IMR-90 (cell line): ENCODE measurements at regions not wholly inside any gene's neighbourhood (a gene's known extent, or its start where the extent isn't known, plus 50 kb on each side); places are given as distances from the start of the nearest gene placed in this dataset. TPM values are rescaled to one million over a fixed set of nuclear protein-coding genes. Genes with fewer than 3 reads are reported as not detected.

Experiments used
- ATAC-seq: fragments of 200-7000 bp; cut with Tn5 transposase; 2 replicates; pipeline ENCODE4 v1.9.1; 2020; ENCODE audit warnings: low read depth, mild to moderate bottlenecking, moderate library complexity
- BruUV-seq: library from RNA; stranded (reverse); fragments of 400-500 nt; replicated peaks from 2 replicates; lab custom pipeline; 2021; lab: Mats Ljungman, UMichigan
- CTCF ChIA-PET: fragments of 300-600 bp; formaldehyde crosslinking; extraction: SDS; loops from one replicate; lab custom pipeline; 2021; ENCODE audit warnings: antibody characterized with exemption; lab: Yijun Ruan, JAX
- POLR2A ChIA-PET: fragments of 300-600 bp; sonication (Branson Sonifier 250); formaldehyde crosslinking; loops from one replicate; lab custom pipeline; 2022; ENCODE audit warnings: antibody characterized with exemption; ENCODE audit not compliant: unreplicated experiment; lab: Charles Lee
- DNase-seq: peaks from one replicate; pipeline ENCODE4 v3.0.0; 2013
- H2AFZ ChIP-seq: replicated peaks from 2 replicates; pipeline ENCODE3; 2013; ENCODE audit warnings: low read length, mild to moderate bottlenecking; ENCODE audit not compliant: poor library complexity
- H2AK5ac ChIP-seq: 2 replicates; pipeline ENCODE4 v1.6.1; 2013; ENCODE audit warnings: low read depth, low read length, inconsistent platforms
- H2AK9ac ChIP-seq: replicated peaks from 2 replicates; pipeline ENCODE3; 2013; ENCODE audit warnings: mild to moderate bottlenecking, low read depth, low read length, moderate library complexity; ENCODE audit not compliant: poor library complexity
- H2BK120ac ChIP-seq: 2 replicates; pipeline ENCODE4 v1.6.1; 2013; ENCODE audit warnings: low read depth, low read length, inconsistent platforms
- H2BK15ac ChIP-seq: 3 replicates; pipeline ENCODE4 v1.6.1; 2013; ENCODE audit warnings: low read depth, low read length, inconsistent platforms
- H2BK20ac ChIP-seq: 2 replicates; pipeline ENCODE4 v1.6.1; 2013; ENCODE audit warnings: low read depth, mild to moderate bottlenecking, inconsistent platforms, low read length, moderate library complexity
- H2BK5ac ChIP-seq: 2 replicates; pipeline ENCODE4 v1.6.1; 2013; ENCODE audit warnings: mild to moderate bottlenecking, low read depth, low read length, inconsistent platforms; ENCODE audit not compliant: poor library complexity, severe bottlenecking
- H3K14ac ChIP-seq: replicated peaks from 2 replicates; pipeline ENCODE4 v1.6.1; 2013; ENCODE audit warnings: low read depth, low read length, inconsistent platforms
- H3K18ac ChIP-seq: 2 replicates; pipeline ENCODE4 v1.6.1; 2013; ENCODE audit warnings: low read depth, low read length, control low read depth
- H3K23ac ChIP-seq: 2 replicates; pipeline ENCODE4 v1.6.1; 2013; ENCODE audit warnings: low read depth, low read length, inconsistent platforms
- H3K27ac ChIP-seq: 2 replicates; pipeline ENCODE4 v1.5.1; 2013; ENCODE audit warnings: mild to moderate bottlenecking, control low read depth, low read length; ENCODE audit not compliant: insufficient read depth
- H3K27me3 ChIP-seq: 2 replicates; pipeline ENCODE4 v1.6.1; 2013; ENCODE audit warnings: low read length; ENCODE audit not compliant: control insufficient read depth, insufficient read depth
- H3K36me3 ChIP-seq: 2 replicates; pipeline ENCODE4 v1.6.1; 2013; ENCODE audit warnings: low read length, mixed read lengths; ENCODE audit not compliant: control insufficient read depth, insufficient read depth
- H3K4ac ChIP-seq: 2 replicates; pipeline ENCODE4 v1.6.1; 2013; ENCODE audit warnings: low read depth, low read length, inconsistent platforms
- H3K4me1 ChIP-seq: 2 replicates; pipeline ENCODE4 v1.6.1; 2013; ENCODE audit warnings: low read length, mixed read lengths; ENCODE audit not compliant: control insufficient read depth, insufficient read depth
- H3K4me2 ChIP-seq: 2 replicates; pipeline ENCODE4 v1.6.1; 2013; ENCODE audit warnings: low read depth, mild to moderate bottlenecking, control low read depth, low read length, moderate library complexity
- H3K4me3 ChIP-seq: 2 replicates; pipeline ENCODE4 v1.5.1; 2013; ENCODE audit warnings: low read depth, mild to moderate bottlenecking, control low read depth, low read length, moderate library complexity; ENCODE audit not compliant: insufficient read depth
- H3K56ac ChIP-seq: 2 replicates; pipeline ENCODE4 v1.6.1; 2013; ENCODE audit warnings: low read length, inconsistent platforms; ENCODE audit not compliant: insufficient read depth; ENCODE audit errors: extremely low read depth
- H3K79me1 ChIP-seq, 2 experiments: 2 replicates each; pipeline ENCODE4 v1.6.1; 2013; ENCODE audit warnings: low read length in 2 of 2, inconsistent platforms in 1 of 2, low read depth in 1 of 2
- H3K9ac ChIP-seq: 2 replicates; pipeline ENCODE4 v1.6.1; 2013; ENCODE audit warnings: low read depth, low read length, control low read depth
- H3K9me1 ChIP-seq: 2 replicates; pipeline ENCODE4 v1.6.1; 2013; ENCODE audit warnings: low read length, inconsistent platforms; ENCODE audit not compliant: insufficient read depth
- H3K9me3 ChIP-seq: 2 replicates; pipeline ENCODE4 v1.6.1; 2013; ENCODE audit warnings: low read length; ENCODE audit not compliant: control insufficient read depth, insufficient read depth
- H4K20me1 ChIP-seq: 2 replicates; pipeline ENCODE4 v1.6.1; 2013; ENCODE audit warnings: low read length, inconsistent platforms; ENCODE audit not compliant: insufficient read depth
- H4K5ac ChIP-seq: 2 replicates; pipeline ENCODE4 v1.6.1; 2013; ENCODE audit warnings: mild to moderate bottlenecking, low read depth, low read length, control low read depth
- H4K8ac ChIP-seq, 2 experiments: 2 replicates each; pipeline ENCODE4 v1.6.1; 2013; ENCODE audit warnings: low read depth in 2 of 2, low read length in 2 of 2, control low read depth in 1 of 2, inconsistent platforms in 1 of 2
- H4K91ac ChIP-seq: 2 replicates; pipeline ENCODE4 v1.6.1; 2013; ENCODE audit warnings: low read depth, low read length, inconsistent platforms; ENCODE audit not compliant: insufficient read depth
- CHD1 ChIP-seq: IDR thresholded peaks from 2 replicates; pipeline ENCODE4 v1.6.1; 2012; ENCODE audit warnings: low read depth, low read length, improper control_type of control experiment
- MAFK ChIP-seq: IDR thresholded peaks from 2 replicates; pipeline ENCODE4 v1.6.1; 2012; ENCODE audit warnings: low read depth, low read length, improper control_type of control experiment
- RCOR1 ChIP-seq: IDR thresholded peaks from 2 replicates; pipeline ENCODE4 v1.6.1; 2012; ENCODE audit warnings: mild to moderate bottlenecking, low read length, improper control_type of control experiment; ENCODE audit not compliant: insufficient replicate concordance
- WGBS, 2 experiments: methylation state at CpG; one replicate each; pipeline versions ENCODE4 v1.1.5 to v1.1.7; 2013; ENCODE audit warnings: missing lambda C conversion rate in 2 of 2; ENCODE audit not compliant: insufficient read length in 1 of 2; ENCODE audit errors: extremely low coverage in 2 of 2; 5-methylcytosine and 5-hydroxymethylcytosine counted together
- dilution Hi-C: fragments of 300-500 bp; cut with HindIII; formaldehyde crosslinking; loops from one replicate; pipeline ENCODE4 v1.14.3; 2018; ENCODE audit warnings: low sequenced_read_pairs; ENCODE audit not compliant: unreplicated experiment
- in situ Hi-C: fragments of 300-500 bp; cut with MboI; formaldehyde crosslinking; loops from 3 replicates; pipeline ENCODE4 v1.14.3; 2019; ENCODE audit warnings: low sequenced_read_pairs, inconsistent platforms, mixed read lengths
- intact Hi-C: fragments of 100-400 bp; cut with micrococcal nuclease; formaldehyde crosslinking; loops from 2 replicates; pipeline ENCODE4 v1.10.0; 2022
- microRNA-seq, 2 experiments: library from miRNA; stranded (forward) in 1 of 2; unstranded in 1 of 2; fragments of 10-50 nt in 1 of 2; fragments of <30 nt in 1 of 2; gene quantifications in 1 of 2; microRNA quantifications in 1 of 2; one replicate each; pipeline versions ENCODE3 to v1.1.0; 2013 to 2020; ENCODE audit not compliant: insufficient read depth in 1 of 2, insufficient read length in 1 of 2, unreplicated experiment in 1 of 2
- small RNA-seq, 5 experiments: library from RNA; depleted of rRNA; stranded (forward); fragments of <200 nt; gene quantifications; one replicate each; pipeline ENCODE3, GENCODE V24; 2012
- TF ChIP-seq, protein P1 (sequence below): fragments of 150-350 bp; IDR thresholded peaks from 2 replicates; pipeline ENCODE4 v1.6.1; 2016; ENCODE audit warnings: low read depth, mild to moderate bottlenecking, low read length, moderate library complexity, borderline replicate concordance

DNA sequence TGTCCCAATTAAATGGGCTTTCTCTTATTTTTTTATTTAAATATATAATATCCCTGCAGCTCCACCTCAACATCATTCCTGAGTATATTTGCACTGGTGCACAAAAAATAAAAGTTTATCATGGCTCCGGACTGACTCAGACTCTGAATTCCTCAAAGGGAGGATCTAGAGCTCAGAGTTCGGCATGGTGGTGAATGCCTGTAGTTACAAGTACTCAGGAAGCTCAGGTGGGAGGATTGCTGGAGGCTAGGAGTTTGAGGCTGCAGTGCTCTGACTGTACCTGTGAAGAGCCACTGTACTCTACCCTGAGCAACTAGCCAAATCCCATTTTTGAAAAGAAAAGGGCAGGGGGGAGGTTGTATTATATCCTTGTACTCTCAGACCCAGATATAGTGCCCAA lies 52.8 kb upstream of the NRXN1 start:
- Histone ChIP-seq H3K18ac (no peak overlapping the region), H3K14ac (no peak overlapping the region), H2BK5ac (no peak overlapping the region), H3K27me3 (no peaks in the 10 kb centered on the region), H2AK9ac (no peak overlapping the region), H3K9me3 (no peaks in the 10 kb centered on the region), H3K4me2 (no peak overlapping the region), H3K23ac (no peak overlapping the region), H3K79me1 (no peaks in the 10 kb centered on the region), H3K36me3 (no peaks in the 10 kb centered on the region), H4K5ac (no peak overlapping the region), H4K91ac (no peak overlapping the region), H3K9me1 (no peaks in the 10 kb centered on the region), H2BK20ac (no peak overlapping the region), H3K27ac (no peak overlapping the region), H4K8ac (no peak overlapping the region), H3K4me3 (no peak overlapping the region), H2BK120ac (no peak overlapping the region), H2BK15ac (no peak overlapping the region), H3K9ac (no peak overlapping the region), H2AK5ac (no peak overlapping the region), H4K20me1 (no peaks in the 10 kb centered on the region), H2AFZ (no peak overlapping the region), H3K4ac (no peak overlapping the region), H3K4me1 (no peaks in the 10 kb centered on the region), H3K56ac (no peak overlapping the region)
- no TSS peak for BruUV-seq
- ChIA-PET CTCF (no interaction called here), POLR2A (no interaction called here)
- TF ChIP-seq RCOR1 = no peak
- TF ChIP-seq, protein P1, sequence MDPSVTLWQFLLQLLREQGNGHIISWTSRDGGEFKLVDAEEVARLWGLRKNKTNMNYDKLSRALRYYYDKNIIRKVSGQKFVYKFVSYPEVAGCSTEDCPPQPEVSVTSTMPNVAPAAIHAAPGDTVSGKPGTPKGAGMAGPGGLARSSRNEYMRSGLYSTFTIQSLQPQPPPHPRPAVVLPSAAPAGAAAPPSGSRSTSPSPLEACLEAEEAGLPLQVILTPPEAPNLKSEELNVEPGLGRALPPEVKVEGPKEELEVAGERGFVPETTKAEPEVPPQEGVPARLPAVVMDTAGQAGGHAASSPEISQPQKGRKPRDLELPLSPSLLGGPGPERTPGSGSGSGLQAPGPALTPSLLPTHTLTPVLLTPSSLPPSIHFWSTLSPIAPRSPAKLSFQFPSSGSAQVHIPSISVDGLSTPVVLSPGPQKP = no peak
- no peak for TF ChIP-seq MAFK
- TF ChIP-seq CHD1 = no peak
- in situ Hi-C loops (no loop called here), intact Hi-C loops (no loop called here), dilution Hi-C loops (no loop called here)
- DNase-seq (peak; percentile 2), ATAC-seq (no peak)
- WGBS, 2 experiments = no CpG with 5 or more reads among the region's 2 CpGs

Small RNAs in the stretch of these regions (microRNA-seq; reads per million reads assigned to microRNA genes)
- not detected for gene AC010967.3 (ENCODE audit: insufficient read depth, insufficient read length)
- gene AC069157.1 (ENCODE audit: insufficient read depth, insufficient read length) = not detected
- gene AC097463.2 (ENCODE audit: insufficient read depth, insufficient read length) = not detected
- not detected for gene CRYGGP (ENCODE audit: insufficient read depth, insufficient read length)
- gene MIR4431 (ENCODE audit: insufficient read depth in 1 of 2, insufficient read length in 1 of 2, unreplicated experiment in 1 of 2) = 0 reads per million in 2 experiments
- not detected for gene RF00019 (ENCODE audit: insufficient read depth, insufficient read length)
- not detected for gene RF00424 (ENCODE audit: insufficient read depth, insufficient read length)
- not detected for gene RNU6-997P (ENCODE audit: insufficient read depth, insufficient read length)

Small RNAs in the stretch of these regions (small RNA-seq; reads per million reads assigned to genes)
- gene AC010967.3 = 0 reads per million in 5 experiments
- gene AC069157.1 = 0 reads per million in 5 experiments
- gene AC097463.2 = 0 reads per million in 5 experiments
- 0 reads per million in 5 experiments for gene CRYGGP
- 0 to 0.59 (median 0.15) reads per million in 5 experiments for gene MIR4431
- 0 reads per million in 5 experiments for gene RF00019
- 0 reads per million in 5 experiments for gene RF00424
- gene RNU6-997P = 0 to 3.6 (median 0) reads per million in 5 experiments
